A673 (cell line): ENCODE measurements at regions not wholly inside any gene's neighbourhood (a gene's known extent, or its start where the extent isn't known, plus 50 kb on each side); places are given as distances from the start of the nearest gene placed in this dataset.
"Not testable (repeated sequence)": the region's sequence is repeated elsewhere in the genome, so short reads cannot be mapped to it uniquely, and the experiment has no call there.

Experiments
- BruUV-seq: library from RNA; stranded (reverse); fragments of 400-500 nt; replicated peaks from 2 replicates; lab custom pipeline; 2021; lab: Mats Ljungman, UMichigan
- CTCF ChIA-PET: fragments of 300-600 bp; sonication (Branson Sonifier 250); formaldehyde crosslinking; loops from one replicate; lab custom pipeline; 2022; ENCODE audit warnings: antibody characterized with exemption; lab: Charles Lee
- POLR2A ChIA-PET: fragments of 300-600 bp; sonication (Branson Sonifier 250); formaldehyde crosslinking; loops from one replicate; lab custom pipeline; 2022; ENCODE audit warnings: antibody characterized with exemption; ENCODE audit not compliant: low non-redundant PET; lab: Charles Lee
- DNase-seq: peaks from one replicate; pipeline ENCODE4 v3.0.0-alpha.2; 2015; ENCODE audit warnings: low spot score
- H3K27ac ChIP-seq: fragments of 200-600 bp; sonication (generic); 2 replicates; pipeline ENCODE4 v1.5.1; 2016; ENCODE audit warnings: mixed run types, low read depth, mild to moderate bottlenecking, mixed read lengths, antibody characterized with exemption, low read length; ENCODE audit not compliant: poor library complexity, severe bottlenecking
- H3K27me3 ChIP-seq: fragments of 200-600 bp; sonication (generic); replicated peaks from 2 replicates; pipeline ENCODE4 v1.6.1; 2017; ENCODE audit warnings: mixed run types, low read depth, mild to moderate bottlenecking, mixed read lengths, antibody characterized with exemption, low read length; ENCODE audit not compliant: insufficient read depth, poor library complexity
- H3K36me3 ChIP-seq: fragments of 200-600 bp; sonication (generic); 2 replicates; pipeline ENCODE4 v1.6.1; 2016; ENCODE audit warnings: mixed run types, mild to moderate bottlenecking, mixed read lengths, antibody characterized with exemption, low read length; ENCODE audit not compliant: insufficient read depth, poor library complexity, severe bottlenecking
- H3K4me1 ChIP-seq: fragments of 200-600 bp; sonication (generic); 2 replicates; pipeline ENCODE4 v1.6.1; 2017; ENCODE audit warnings: mixed run types, mild to moderate bottlenecking, mixed read lengths, antibody characterized with exemption, low read length; ENCODE audit not compliant: insufficient read depth, poor library complexity, severe bottlenecking
- H3K4me3 ChIP-seq: fragments of 200-600 bp; sonication (generic); 2 replicates; pipeline ENCODE4 v1.5.1; 2016; ENCODE audit warnings: low read depth, mixed run types, mild to moderate bottlenecking, mixed read lengths, low read length; ENCODE audit not compliant: poor library complexity, severe bottlenecking
- H3K9me3 ChIP-seq: fragments of 200-600 bp; sonication (generic); 2 replicates; pipeline ENCODE4 v1.6.1; 2016; ENCODE audit warnings: mixed run types, low read depth, mild to moderate bottlenecking, mixed read lengths, antibody characterized with exemption, low read length; ENCODE audit not compliant: poor library complexity, severe bottlenecking
- CTCF ChIP-seq: fragments of 300-800, 200-600 bp; sonication (generic); conservative IDR thresholded peaks from 2 replicates; pipeline ENCODE4 v1.5.1; 2017; ENCODE audit warnings: low read depth, mild to moderate bottlenecking, antibody characterized with exemption, low read length, moderate library complexity, mixed read lengths
- EZH2 ChIP-seq: fragments of 200-600 bp; sonication (generic); IDR thresholded peaks from 2 replicates; pipeline ENCODE4 v1.6.1; 2017; ENCODE audit warnings: borderline replicate concordance, low read depth, mild to moderate bottlenecking, mixed read lengths, antibody characterized with exemption, low read length; ENCODE audit not compliant: poor library complexity, severe bottlenecking
- intact Hi-C: fragments of 100-400 bp; cut with micrococcal nuclease; formaldehyde crosslinking; loops from one replicate; pipeline ENCODE4 v1.10.0; 2022; ENCODE audit not compliant: unreplicated experiment

GRCh38 chr6:48641544-48641943 is 530.5 kb upstream of the PTCHD4 start:
- Histone ChIP-seq H3K9me3 (peaks cover 14% of the 10 kb centered on the region), H3K27me3 (no peaks in the 10 kb centered on the region), H3K27ac (no peak overlapping the region), H3K4me1 (no peaks in the 10 kb centered on the region), H3K4me3 (no peak overlapping the region), H3K36me3 (no peaks in the 10 kb centered on the region)
- TF ChIP-seq CTCF (no peak), EZH2 (no peak)
- intact Hi-C loops: no loop called here
- CTCF ChIA-PET: no interaction called here
- POLR2A ChIA-PET: no interaction called here
- DNase-seq: no peak
- no TSS peak for BruUV-seq

GRCh38 chr6:48638796-48639195 is 527.8 kb upstream of the PTCHD4 start:
- peaks cover 12% of the 10 kb centered on the region for H3K9me3 ChIP-seq
- H3K27me3 ChIP-seq, H3K4me1 ChIP-seq, intact Hi-C loops, POLR2A ChIA-PET, H3K36me3 ChIP-seq, H3K4me3 ChIP-seq, DNase-seq, H3K27ac ChIP-seq, CTCF ChIA-PET, BruUV-seq: not testable (repeated sequence)

GRCh38 chr6:48630511-48630910 is 519.5 kb upstream of the PTCHD4 start:
- TF ChIP-seq CTCF: no peak
- H3K4me1 ChIP-seq: no peaks in the 10 kb centered on the region
- no peak overlapping the region for H3K27ac ChIP-seq
- no peaks in the 10 kb centered on the region for H3K27me3 ChIP-seq
- H3K36me3 ChIP-seq: no peaks in the 10 kb centered on the region
- no peak overlapping the region for H3K4me3 ChIP-seq
- intact Hi-C loops: no loop called here
- ChIA-PET CTCF (no interaction called here), POLR2A (no interaction called here)
- no TSS peak for BruUV-seq
- no peaks in the 10 kb centered on the region for H3K9me3 ChIP-seq
- no peak for DNase-seq

GRCh38 chr6:48628316-48628715 is 517.3 kb upstream of the PTCHD4 start:
- H3K36me3 ChIP-seq: no peaks in the 10 kb centered on the region

More at GRCh38 chr6:48628316-48628715, 517.3 kb upstream of the PTCHD4 start:
- no peaks in the 10 kb centered on the region for H3K4me1 ChIP-seq
- POLR2A ChIA-PET: no interaction called here
- CTCF ChIA-PET: no interaction called here
- no peak overlapping the region for H3K4me3 ChIP-seq
- no TSS peak for BruUV-seq
- H3K9me3 ChIP-seq: no peaks in the 10 kb centered on the region
- no peak for TF ChIP-seq CTCF
- TF ChIP-seq EZH2: no peak
- no peaks in the 10 kb centered on the region for H3K27me3 ChIP-seq
- no peak overlapping the region for H3K27ac ChIP-seq
- intact Hi-C loops: no loop called here
- DNase-seq: no peak
